CD4-positive, alpha-beta T cell treated with Interleukin-21 for 1 hour (primary cell): ENCODE measurements at regions not wholly inside any gene's neighbourhood (a gene's known extent, or its start where the extent isn't known, plus 50 kb on each side); places are given as distances from the start of the nearest gene placed in this dataset.
"Not testable (repeated sequence)": the region's sequence is repeated elsewhere in the genome, so short reads cannot be mapped to it uniquely, and the experiment has no call there.

Experiments
- DNase-seq: peaks from one replicate; pipeline ENCODE4 v3.0.0-alpha.2; 2020

- DNase-seq, result no peak
Measured at GRCh38 chr14:37787879-37788494, 192.6 kb downstream of the TTC6 start.

DNA sequence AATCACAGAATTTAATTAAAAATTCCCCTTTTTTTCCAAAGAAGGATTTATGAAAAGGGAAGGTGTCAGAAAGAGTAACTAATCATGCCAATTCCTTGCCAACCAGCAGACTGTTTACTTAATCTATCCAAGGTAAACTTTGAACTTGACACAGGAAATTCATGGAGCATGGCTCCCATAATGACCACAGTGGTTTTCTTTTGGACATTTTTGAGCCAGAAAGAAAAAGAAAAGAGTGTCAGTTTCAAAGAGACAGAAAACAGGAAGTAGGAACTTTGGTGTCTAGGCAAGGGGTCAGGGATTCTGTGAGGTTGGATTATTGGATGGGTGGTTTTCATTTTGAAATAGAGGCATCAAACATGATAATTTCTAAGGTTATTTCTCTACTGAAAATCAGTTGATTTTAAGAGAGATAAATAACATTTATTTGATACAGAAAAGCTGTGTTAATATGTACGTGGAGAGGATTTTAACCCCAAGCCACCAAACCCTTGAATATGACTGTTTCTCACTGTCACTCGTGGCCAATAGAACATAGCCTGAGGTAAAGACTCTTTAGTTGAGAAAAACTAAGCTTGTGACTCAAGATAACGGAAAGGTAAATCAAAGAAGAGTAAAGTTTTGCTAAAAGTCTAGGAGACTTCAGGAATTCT lies 196.1 kb downstream of the TTC6 start:
- no peak for DNase-seq

- no peak for DNase-seq
Measured at GRCh38 chr14:37792124-37792523, 196.7 kb downstream of the TTC6 start.

DNA sequence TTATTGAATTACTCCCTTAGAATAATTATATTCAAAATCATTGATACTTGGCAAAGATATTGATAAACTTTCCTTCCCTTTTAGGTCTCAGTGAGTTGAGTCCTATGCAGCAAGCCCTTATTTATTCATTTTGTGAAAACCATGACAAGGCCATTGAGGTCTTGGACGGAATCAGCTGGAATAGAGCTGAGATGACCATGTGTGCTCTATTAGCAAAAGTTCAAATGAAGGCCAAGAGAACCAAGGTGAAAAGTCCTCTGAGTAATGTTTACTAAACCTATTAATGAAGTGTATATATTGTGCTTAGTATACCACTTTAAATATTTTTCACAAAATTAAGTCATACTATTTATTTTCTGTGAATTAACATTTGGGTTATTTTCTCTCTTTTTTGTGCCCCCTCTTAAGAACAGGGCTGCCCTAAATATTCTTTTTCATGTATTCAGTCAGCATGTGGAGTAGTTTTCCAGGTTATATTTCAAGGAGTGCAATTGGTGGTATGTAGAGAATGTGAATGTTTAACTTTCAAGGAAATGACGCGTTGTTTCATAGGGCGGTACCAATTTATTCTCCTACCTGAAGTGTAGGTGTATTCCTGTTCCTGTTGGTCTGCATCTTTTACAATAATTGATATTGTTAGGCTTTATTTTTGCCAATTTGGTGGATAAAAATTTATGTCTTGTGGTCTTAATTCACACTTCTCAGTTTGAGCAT lies 201.4 kb downstream of the TTC6 start:
- DNase-seq, result no peak

- no peak for DNase-seq
Measured at GRCh38 chr14:37797675-37798074, 202.2 kb downstream of the TTC6 start.

DNA sequence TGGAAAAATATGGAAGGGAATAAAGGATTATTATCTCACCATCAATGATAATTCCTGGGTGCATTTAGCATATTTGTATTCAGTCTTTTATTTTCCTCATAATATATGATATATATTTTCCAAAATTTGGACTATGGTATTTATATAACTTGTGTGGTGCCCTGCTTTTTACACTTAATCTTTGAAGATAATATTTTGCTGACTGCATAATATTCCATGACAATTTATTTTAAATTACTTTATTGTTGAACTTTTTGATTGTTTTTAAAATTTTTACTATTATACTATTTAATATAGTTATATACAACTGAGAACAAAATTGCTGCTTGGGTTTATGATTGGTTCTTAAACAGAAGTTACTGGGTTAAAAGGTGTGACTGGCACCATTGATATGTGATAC lies 212.3 kb downstream of the TTC6 start:
- no peak for DNase-seq

DNA sequence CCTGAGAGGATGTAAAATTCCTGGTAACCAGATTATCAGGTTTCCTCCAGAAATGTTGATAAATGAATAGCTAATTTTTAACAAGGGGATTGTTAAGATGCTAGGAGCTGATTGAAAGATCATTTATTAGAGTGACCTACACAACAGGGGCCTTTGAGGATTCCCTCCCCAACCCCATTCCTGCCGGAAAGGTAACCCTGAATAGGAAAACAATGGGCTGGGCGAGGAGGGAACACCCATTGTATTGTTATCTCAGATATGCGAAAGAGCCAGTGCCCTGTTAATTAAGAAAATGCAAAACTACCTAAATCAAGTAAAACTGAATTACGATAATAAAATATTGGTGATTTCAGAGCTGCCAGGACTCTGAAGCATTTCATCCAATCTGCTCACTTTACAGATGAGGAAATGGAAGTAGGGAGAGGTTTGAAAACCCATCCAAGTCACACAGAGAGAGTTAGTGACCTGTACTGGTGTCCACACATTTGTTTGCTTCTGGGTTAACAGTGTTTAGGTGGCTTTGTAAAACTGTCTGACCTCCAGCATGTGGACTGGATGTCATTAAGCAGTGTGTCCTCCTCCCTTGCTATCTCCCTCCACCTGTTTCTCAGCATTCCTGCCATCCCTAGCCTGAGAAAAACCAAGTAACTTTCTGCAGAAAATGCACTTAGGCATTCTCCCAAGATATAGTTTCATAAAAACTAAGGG lies 214.8 kb downstream of the TTC6 start:
- no peak for DNase-seq

GRCh38 chr14:37813732-37814131 lies 218.3 kb downstream of the TTC6 start:
- DNase-seq, result no peak

- no peak for DNase-seq
Measured at GRCh38 chr14:37816135-37816534, 220.7 kb downstream of the TTC6 start.

DNA sequence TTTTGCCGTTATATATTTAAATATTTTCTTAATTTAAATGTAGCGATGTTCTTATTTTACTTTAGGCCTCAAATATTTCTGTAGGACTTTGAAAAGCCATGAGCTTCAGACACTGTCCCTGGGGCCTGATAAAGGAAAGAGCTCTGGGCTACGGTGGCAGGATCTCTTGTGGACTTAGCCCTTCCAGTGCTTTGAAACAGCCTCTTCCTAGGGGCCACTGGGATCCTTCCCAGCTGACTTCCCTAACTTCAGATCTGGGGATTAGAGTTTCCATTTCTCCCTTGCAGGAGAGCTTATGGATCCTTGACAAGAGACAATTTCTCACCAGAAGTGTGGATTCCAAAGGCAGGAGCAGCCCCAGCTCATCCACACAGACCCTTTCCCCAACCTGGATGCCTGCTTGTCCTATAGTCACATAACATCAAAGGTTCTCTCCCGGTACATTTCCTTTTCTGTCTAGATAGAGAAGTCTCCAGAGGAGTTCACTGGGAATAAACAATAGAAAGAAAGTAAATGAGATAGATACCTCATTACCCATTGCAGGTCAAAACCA lies 221.4 kb downstream of the TTC6 start:
- no peak for DNase-seq

DNA sequence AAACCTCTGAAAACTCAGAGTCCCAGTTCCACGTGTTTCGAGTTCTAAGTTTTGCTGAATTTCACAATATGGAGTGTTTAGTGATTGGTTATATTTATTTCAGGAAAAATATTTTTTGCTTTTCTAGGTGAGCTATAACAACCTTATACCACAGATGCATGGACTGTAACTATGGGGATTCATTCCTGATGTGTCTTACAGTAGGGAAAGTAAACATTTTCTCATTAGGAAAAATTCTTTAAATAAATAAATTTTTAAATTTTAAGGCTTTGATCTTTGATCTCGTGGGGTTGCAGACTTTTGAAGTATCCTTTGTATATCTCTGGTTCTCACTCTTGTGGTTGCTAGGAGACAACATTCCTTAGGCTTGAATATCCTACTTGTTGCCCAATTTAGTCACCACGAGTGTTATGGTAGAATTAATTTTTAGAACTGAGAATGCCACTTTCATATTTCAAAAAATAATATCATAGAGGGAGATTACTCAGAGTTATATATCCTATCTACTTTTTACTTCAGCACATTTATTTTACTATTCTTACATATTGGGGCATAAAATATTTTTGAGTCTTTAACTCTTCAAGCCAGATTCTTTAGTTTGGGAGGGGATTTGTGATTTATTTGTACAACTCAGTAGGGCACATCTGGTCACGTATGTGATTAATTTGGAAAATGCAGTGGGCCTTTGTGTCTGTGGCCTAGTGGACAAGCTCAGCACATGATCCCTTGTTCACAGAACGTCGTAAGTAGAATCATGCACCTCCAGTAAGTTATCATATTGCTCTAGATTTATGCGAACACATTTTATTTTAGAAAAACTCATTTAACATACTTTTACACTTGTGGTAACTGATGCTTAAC lies 224.0 kb downstream of the TTC6 start:
- no peak for DNase-seq

GRCh38 chr14:37820810-37821209 lies 225.4 kb downstream of the TTC6 start:
- not testable (repeated sequence) for DNase-seq

DNA sequence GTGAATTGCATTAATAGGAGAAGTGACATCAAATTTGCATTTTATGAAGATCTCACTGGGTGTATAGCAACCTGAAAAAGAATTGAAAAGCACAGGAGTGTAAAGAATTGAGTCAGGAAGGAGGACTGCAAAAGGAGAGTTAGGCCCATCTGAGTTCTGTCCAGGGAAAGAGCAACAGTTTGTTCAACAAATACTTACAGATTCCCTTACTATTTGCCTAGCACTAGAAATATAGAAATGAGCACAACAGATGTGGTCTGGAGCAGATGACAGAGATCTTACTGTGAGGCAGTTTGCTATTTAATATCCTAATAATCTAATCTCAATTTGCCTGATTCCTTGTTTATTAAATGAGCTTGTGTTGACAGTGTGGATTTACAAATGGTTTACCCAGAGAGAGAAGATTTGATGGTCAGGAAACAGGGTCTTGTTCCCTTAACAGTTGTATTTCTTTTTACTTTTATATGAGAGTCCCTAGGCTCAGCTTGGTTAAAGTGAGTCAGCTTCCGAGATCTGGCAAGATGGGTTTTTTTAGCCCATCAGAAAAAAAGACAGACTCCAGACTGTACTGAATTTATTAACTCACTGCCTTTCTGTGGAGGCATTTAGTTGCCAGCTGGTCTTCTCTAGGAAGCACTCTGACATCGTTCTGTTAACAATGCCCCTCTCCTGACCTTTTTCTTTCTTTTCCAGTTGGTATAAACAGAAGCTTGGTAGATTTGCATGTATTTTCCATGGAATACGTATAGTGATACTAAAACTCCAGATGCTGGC lies 229.7 kb downstream of the TTC6 start:
- no peak for DNase-seq

DNA sequence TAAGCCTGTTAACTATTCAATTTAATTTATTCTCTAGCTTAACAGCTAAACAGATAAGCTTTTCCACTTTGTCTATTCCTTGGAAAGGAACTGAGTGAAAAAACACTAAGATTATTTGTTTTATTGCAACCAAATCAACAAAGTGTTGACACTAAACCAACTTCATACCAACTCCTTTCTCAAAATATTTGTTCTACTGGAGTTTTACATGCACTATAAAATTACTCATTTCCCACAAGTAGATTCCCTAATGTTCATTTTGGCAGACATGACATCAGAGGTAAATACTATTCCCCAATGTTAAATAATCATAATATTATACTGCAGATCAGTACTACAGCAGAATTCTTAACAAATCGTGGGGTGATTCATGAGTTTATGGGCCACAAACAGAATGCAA lies 231.4 kb downstream of the TTC6 start:
- no peak for DNase-seq

- no peak for DNase-seq
Measured at GRCh38 chr14:37830271-37830670, 234.8 kb downstream of the TTC6 start.

GRCh38 chr14:37834275-37834674 lies 238.8 kb downstream of the TTC6 start:
- no peak for DNase-seq

DNA sequence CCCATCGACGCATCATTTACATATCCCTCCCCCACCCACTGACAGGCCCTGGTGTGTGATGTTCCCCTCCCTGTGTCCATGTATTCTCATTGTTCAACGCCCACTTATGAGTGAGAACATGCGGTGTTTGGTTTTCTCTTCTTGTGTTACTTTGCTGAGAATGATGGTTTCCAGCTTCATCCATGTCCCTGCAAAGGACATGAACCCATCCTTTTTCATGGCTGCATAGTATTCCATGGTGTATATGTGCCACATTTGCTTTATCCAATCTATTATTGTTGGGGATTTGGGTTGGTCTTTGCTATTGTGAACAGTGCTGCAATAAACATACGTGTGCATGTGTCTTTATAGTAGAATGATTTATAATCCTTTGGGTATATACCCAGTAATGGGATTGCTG lies 243.3 kb downstream of the TTC6 start:
- not testable (repeated sequence) for DNase-seq

GRCh38 chr14:37841039-37841438 lies 245.6 kb downstream of the TTC6 start:
- not testable (repeated sequence) for DNase-seq

GRCh38 chr14:37842106-37842505 lies 246.7 kb downstream of the TTC6 start:
- no peak for DNase-seq

DNA sequence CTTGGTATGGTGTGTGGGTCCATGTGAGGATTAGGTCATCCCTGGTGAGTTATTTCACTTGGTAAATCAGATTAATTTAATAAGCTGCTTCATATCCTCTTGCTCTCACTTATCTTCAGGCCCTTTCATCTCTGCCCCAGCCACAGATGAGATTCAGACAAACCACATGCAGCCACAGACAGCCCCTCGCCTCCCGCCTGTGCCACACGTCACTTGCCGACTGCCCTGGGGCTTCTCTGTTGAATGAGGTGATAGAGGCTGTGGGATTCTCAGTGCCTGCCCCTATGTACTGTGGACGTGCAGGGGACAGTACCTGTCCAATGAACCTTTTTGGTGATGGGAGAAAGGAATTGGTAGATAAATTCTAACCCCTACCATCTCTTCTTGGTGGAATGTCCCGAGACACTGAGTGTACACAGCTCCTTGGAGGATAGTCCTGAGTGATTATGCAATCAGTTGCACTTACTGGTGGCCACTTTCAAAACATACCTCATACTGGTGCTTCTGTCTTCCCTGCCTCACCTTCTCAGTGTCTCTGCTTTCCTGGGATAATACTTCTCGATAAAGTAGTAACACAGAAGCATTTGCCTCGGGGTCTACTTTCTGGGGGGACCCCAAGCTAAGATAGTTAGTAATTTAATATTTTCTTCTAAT lies 248.7 kb downstream of the TTC6 start:
- no peak for DNase-seq

GRCh38 chr14:37844614-37845013 lies 249.2 kb downstream of the TTC6 start:
- DNase-seq, result no peak
